IMR-90 (cell line): ENCODE measurements at regions not wholly inside any gene's neighbourhood (a gene's known extent, or its start where the extent isn't known, plus 50 kb on each side); places are given as distances from the start of the nearest gene placed in this dataset.
A peak's percentile ranks its signal among the peaks of the same experiment; 100 is the strongest.

Experiments
- CEBPB ChIP-seq: IDR thresholded peaks from 2 replicates; pipeline ENCODE4 v1.6.1; 2012; ENCODE audit warnings: low read depth, low read length, improper control_type of control experiment
- CHD1 ChIP-seq: IDR thresholded peaks from 2 replicates; pipeline ENCODE4 v1.6.1; 2012; ENCODE audit warnings: low read depth, low read length, improper control_type of control experiment
- MAFK ChIP-seq: IDR thresholded peaks from 2 replicates; pipeline ENCODE4 v1.6.1; 2012; ENCODE audit warnings: low read depth, low read length, improper control_type of control experiment
- MAZ ChIP-seq: IDR thresholded peaks from 2 replicates; pipeline ENCODE4 v1.6.1; 2012; ENCODE audit warnings: low read depth, mild to moderate bottlenecking, low read length, improper control_type of control experiment, moderate library complexity, borderline replicate concordance
- MXI1 ChIP-seq: IDR thresholded peaks from 2 replicates; pipeline ENCODE4 v1.6.1; 2012; ENCODE audit warnings: low read depth, mild to moderate bottlenecking, low read length, moderate library complexity, borderline replicate concordance
- POLR2A ChIP-seq: IDR thresholded peaks from 2 replicates; pipeline ENCODE4 v1.6.1; 2012; ENCODE audit warnings: mild to moderate bottlenecking, low read depth, low read length
- RAD21 ChIP-seq: IDR thresholded peaks from 2 replicates; pipeline ENCODE4 v1.6.1; 2012; ENCODE audit warnings: low read length, improper control_type of control experiment
- RCOR1 ChIP-seq: IDR thresholded peaks from 2 replicates; pipeline ENCODE4 v1.6.1; 2012; ENCODE audit warnings: mild to moderate bottlenecking, low read length, improper control_type of control experiment; ENCODE audit not compliant: insufficient replicate concordance
- RFX5 ChIP-seq: IDR thresholded peaks from 2 replicates; pipeline ENCODE4 v1.8.0; 2012; ENCODE audit warnings: low read depth, mild to moderate bottlenecking, low read length, moderate library complexity
- SMC3 ChIP-seq: fragments of 150-350 bp; IDR thresholded peaks from 2 replicates; pipeline ENCODE4 v1.6.1; 2016; ENCODE audit warnings: low read depth, mild to moderate bottlenecking, antibody characterized with exemption, low read length, moderate library complexity
- TF ChIP-seq, protein P1 (sequence below): conservative IDR thresholded peaks from 2 replicates; pipeline ENCODE4 v1.5.1; 2012; ENCODE audit warnings: mild to moderate bottlenecking, low read depth, low read length, improper control_type of control experiment
- TF ChIP-seq, protein P2 (sequence below): fragments of 150-350 bp; IDR thresholded peaks from 2 replicates; pipeline ENCODE4 v1.6.1; 2017; ENCODE audit warnings: mild to moderate bottlenecking, antibody characterized with exemption, low read length, low read depth

DNA sequence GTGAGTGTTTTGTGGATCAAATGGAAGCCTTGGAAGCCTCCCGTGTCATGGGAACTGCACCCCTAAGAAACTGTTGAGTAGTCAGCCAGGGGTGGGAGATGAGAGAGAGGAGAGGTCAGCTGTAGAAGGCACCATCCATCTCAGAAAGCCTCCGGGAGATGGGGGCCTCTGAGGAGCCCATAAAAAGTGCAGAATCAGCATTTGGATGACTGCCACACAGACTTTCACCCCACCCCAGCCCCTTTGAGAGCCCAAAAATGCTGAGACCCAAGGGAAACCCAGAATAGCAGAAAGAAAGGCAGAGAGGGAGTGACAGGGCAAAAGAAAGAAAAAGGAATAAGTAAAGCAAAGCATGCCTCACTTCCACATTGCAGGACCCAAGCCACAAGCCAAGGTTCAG is 443.1 kb upstream of the ZEB2 start:
- TF ChIP-seq, protein P1, sequence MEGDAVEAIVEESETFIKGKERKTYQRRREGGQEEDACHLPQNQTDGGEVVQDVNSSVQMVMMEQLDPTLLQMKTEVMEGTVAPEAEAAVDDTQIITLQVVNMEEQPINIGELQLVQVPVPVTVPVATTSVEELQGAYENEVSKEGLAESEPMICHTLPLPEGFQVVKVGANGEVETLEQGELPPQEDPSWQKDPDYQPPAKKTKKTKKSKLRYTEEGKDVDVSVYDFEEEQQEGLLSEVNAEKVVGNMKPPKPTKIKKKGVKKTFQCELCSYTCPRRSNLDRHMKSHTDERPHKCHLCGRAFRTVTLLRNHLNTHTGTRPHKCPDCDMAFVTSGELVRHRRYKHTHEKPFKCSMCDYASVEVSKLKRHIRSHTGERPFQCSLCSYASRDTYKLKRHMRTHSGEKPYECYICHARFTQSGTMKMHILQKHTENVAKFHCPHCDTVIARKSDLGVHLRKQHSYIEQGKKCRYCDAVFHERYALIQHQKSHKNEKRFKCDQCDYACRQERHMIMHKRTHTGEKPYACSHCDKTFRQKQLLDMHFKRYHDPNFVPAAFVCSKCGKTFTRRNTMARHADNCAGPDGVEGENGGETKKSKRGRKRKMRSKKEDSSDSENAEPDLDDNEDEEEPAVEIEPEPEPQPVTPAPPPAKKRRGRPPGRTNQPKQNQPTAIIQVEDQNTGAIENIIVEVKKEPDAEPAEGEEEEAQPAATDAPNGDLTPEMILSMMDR = no peak
- no peak for TF ChIP-seq RAD21
- no peak for TF ChIP-seq RCOR1
- no peak for TF ChIP-seq CEBPB
- TF ChIP-seq MXI1 = no peak
- no peak for TF ChIP-seq POLR2A
- TF ChIP-seq MAZ = no peak
- TF ChIP-seq, protein P2, sequence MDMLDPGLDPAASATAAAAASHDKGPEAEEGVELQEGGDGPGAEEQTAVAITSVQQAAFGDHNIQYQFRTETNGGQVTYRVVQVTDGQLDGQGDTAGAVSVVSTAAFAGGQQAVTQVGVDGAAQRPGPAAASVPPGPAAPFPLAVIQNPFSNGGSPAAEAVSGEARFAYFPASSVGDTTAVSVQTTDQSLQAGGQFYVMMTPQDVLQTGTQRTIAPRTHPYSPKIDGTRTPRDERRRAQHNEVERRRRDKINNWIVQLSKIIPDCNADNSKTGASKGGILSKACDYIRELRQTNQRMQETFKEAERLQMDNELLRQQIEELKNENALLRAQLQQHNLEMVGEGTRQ = no peak
- TF ChIP-seq SMC3 = no peak
- TF ChIP-seq RFX5 = no peak
- no peak for TF ChIP-seq CHD1
- TF ChIP-seq MAFK = peak; percentile 71
